ENCODE measurements at regions not wholly inside any gene's neighbourhood (a gene's known extent, or its start where the extent isn't known, plus 50 kb on each side); places are given as distances from the start of the nearest gene placed in this dataset.

GRCh38 chr3:152589644-152590043 lies 245.3 kb upstream of the P2RY1 start:
- TF ChIP-seq, protein P1, sequence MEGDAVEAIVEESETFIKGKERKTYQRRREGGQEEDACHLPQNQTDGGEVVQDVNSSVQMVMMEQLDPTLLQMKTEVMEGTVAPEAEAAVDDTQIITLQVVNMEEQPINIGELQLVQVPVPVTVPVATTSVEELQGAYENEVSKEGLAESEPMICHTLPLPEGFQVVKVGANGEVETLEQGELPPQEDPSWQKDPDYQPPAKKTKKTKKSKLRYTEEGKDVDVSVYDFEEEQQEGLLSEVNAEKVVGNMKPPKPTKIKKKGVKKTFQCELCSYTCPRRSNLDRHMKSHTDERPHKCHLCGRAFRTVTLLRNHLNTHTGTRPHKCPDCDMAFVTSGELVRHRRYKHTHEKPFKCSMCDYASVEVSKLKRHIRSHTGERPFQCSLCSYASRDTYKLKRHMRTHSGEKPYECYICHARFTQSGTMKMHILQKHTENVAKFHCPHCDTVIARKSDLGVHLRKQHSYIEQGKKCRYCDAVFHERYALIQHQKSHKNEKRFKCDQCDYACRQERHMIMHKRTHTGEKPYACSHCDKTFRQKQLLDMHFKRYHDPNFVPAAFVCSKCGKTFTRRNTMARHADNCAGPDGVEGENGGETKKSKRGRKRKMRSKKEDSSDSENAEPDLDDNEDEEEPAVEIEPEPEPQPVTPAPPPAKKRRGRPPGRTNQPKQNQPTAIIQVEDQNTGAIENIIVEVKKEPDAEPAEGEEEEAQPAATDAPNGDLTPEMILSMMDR (IDR thresholded peaks at IDR 0.05): no peak
- no peak for TF ChIP-seq POLR2A (IDR thresholded peaks at IDR 0.05)

Measured in uterus (tissue), 2 donors.